Keratinocyte (primary cell): ENCODE measurements at regions not wholly inside any gene's neighbourhood (a gene's known extent, or its start where the extent isn't known, plus 50 kb on each side); places are given as distances from the start of the nearest gene placed in this dataset.

Experiments used
- EZH2 ChIP-seq: IDR thresholded peaks from one replicate; pipeline ENCODE4 v1.6.1; 2012; ENCODE audit warnings: inconsistent platforms, mild to moderate bottlenecking, low read length, moderate library complexity
- TF ChIP-seq, protein P1 (sequence below), 3 experiments: IDR thresholded peaks in 1 of 3; conservative IDR thresholded peaks in 1 of 3; optimal IDR thresholded peaks in 1 of 3; 2 replicates in 2 of 3; 3 replicates in 1 of 3; pipeline versions ENCODE3 to v1.5.1; 2011; ENCODE audit warnings: low read length in 3 of 3, mild to moderate bottlenecking in 3 of 3, moderate library complexity in 2 of 3, control low read depth in 1 of 3, inconsistent platforms in 1 of 3; ENCODE audit not compliant: insufficient read depth in 2 of 3; ENCODE audit errors: extremely low read depth in 1 of 3

DNA sequence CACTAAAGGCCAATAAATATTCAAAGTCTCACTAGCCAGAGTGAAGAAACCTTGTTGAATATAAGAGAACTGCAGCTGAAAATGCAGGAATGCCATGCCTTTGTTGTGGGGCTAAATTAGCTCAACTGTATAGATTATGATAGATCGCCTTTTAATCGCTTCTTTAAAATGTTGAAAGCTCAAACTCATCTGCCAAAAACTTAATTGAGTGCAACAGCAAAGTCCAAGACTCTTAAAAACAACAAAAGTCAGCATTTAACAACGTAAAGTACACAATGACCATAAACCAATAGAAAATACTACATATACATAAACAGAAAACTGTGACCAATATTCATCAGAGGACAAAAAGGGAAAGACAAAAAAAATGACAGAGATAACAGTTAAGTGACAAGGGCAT lies 585.0 kb upstream of the CDH6 start:
- TF ChIP-seq, protein P1, sequence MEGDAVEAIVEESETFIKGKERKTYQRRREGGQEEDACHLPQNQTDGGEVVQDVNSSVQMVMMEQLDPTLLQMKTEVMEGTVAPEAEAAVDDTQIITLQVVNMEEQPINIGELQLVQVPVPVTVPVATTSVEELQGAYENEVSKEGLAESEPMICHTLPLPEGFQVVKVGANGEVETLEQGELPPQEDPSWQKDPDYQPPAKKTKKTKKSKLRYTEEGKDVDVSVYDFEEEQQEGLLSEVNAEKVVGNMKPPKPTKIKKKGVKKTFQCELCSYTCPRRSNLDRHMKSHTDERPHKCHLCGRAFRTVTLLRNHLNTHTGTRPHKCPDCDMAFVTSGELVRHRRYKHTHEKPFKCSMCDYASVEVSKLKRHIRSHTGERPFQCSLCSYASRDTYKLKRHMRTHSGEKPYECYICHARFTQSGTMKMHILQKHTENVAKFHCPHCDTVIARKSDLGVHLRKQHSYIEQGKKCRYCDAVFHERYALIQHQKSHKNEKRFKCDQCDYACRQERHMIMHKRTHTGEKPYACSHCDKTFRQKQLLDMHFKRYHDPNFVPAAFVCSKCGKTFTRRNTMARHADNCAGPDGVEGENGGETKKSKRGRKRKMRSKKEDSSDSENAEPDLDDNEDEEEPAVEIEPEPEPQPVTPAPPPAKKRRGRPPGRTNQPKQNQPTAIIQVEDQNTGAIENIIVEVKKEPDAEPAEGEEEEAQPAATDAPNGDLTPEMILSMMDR (optimal IDR thresholded peaks at IDR 0.05 in 1 of 3, IDR thresholded peaks at IDR 0.05 in 1 of 3, conservative IDR thresholded peaks at IDR 0.05 in 1 of 3; ENCODE audit: extremely low read depth in 1 of 3, insufficient read depth in 2 of 3, low read length in 3 of 3) = no peak
- no peak for TF ChIP-seq EZH2
